ENCODE measurements at regions not wholly inside any gene's neighbourhood (a gene's known extent, or its start where the extent isn't known, plus 50 kb on each side); places are given as distances from the start of the nearest gene placed in this dataset.

- Histone ChIP-seq H3K36me3 (ENCODE audit: control insufficient read depth in 4 of 4, insufficient read depth in 3 of 4, low read depth in 1 of 4, low read length in 3 of 4) (no peaks in the 10 kb centered on the region), H3K9ac (ENCODE audit: low read depth in 1 of 2, low read length in 2 of 2) (no peak overlapping the region), H3K4me3 (ENCODE audit: low read depth in 1 of 3, low read length in 3 of 3) (no peak overlapping the region), H3K4me1 (ENCODE audit: control insufficient read depth in 4 of 4, insufficient read depth in 4 of 4, low read length in 3 of 4) (no peaks in the 10 kb centered on the region), H3K9me3 (ENCODE audit: control insufficient read depth in 4 of 4, low read length in 3 of 4) (peaks cover 0 to 5% (median 0%) of the 10 kb centered on the region in 4 donors), H3K27ac (ENCODE audit: low read depth in 1 of 2, low read length in 2 of 2) (no peak overlapping the region), H3K27me3 (ENCODE audit: control insufficient read depth in 4 of 4, insufficient read depth in 4 of 4, low read length in 3 of 4) (peaks cover 0 to under 1% (median 0%) of the 10 kb centered on the region in 4 donors)
- TF ChIP-seq FOXA2 (IDR thresholded peaks at IDR 0.05): no peak
- TF ChIP-seq, protein P1, sequence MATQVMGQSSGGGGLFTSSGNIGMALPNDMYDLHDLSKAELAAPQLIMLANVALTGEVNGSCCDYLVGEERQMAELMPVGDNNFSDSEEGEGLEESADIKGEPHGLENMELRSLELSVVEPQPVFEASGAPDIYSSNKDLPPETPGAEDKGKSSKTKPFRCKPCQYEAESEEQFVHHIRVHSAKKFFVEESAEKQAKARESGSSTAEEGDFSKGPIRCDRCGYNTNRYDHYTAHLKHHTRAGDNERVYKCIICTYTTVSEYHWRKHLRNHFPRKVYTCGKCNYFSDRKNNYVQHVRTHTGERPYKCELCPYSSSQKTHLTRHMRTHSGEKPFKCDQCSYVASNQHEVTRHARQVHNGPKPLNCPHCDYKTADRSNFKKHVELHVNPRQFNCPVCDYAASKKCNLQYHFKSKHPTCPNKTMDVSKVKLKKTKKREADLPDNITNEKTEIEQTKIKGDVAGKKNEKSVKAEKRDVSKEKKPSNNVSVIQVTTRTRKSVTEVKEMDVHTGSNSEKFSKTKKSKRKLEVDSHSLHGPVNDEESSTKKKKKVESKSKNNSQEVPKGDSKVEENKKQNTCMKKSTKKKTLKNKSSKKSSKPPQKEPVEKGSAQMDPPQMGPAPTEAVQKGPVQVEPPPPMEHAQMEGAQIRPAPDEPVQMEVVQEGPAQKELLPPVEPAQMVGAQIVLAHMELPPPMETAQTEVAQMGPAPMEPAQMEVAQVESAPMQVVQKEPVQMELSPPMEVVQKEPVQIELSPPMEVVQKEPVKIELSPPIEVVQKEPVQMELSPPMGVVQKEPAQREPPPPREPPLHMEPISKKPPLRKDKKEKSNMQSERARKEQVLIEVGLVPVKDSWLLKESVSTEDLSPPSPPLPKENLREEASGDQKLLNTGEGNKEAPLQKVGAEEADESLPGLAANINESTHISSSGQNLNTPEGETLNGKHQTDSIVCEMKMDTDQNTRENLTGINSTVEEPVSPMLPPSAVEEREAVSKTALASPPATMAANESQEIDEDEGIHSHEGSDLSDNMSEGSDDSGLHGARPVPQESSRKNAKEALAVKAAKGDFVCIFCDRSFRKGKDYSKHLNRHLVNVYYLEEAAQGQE (IDR thresholded peaks at IDR 0.05): no peak
- TF ChIP-seq ATF3 (IDR thresholded peaks at IDR 0.05): no peak
- TF ChIP-seq, protein P2, sequence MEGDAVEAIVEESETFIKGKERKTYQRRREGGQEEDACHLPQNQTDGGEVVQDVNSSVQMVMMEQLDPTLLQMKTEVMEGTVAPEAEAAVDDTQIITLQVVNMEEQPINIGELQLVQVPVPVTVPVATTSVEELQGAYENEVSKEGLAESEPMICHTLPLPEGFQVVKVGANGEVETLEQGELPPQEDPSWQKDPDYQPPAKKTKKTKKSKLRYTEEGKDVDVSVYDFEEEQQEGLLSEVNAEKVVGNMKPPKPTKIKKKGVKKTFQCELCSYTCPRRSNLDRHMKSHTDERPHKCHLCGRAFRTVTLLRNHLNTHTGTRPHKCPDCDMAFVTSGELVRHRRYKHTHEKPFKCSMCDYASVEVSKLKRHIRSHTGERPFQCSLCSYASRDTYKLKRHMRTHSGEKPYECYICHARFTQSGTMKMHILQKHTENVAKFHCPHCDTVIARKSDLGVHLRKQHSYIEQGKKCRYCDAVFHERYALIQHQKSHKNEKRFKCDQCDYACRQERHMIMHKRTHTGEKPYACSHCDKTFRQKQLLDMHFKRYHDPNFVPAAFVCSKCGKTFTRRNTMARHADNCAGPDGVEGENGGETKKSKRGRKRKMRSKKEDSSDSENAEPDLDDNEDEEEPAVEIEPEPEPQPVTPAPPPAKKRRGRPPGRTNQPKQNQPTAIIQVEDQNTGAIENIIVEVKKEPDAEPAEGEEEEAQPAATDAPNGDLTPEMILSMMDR (IDR thresholded peaks at IDR 0.05; ENCODE audit: low read depth, low read length, missing input control): no peak
- TF ChIP-seq RXRA (IDR thresholded peaks at IDR 0.05): no peak
- TF ChIP-seq TAF1 (conservative IDR thresholded peaks at IDR 0.05): no peak
- no peak for TF ChIP-seq SP1 (IDR thresholded peaks at IDR 0.05)
- TF ChIP-seq, protein P3, sequence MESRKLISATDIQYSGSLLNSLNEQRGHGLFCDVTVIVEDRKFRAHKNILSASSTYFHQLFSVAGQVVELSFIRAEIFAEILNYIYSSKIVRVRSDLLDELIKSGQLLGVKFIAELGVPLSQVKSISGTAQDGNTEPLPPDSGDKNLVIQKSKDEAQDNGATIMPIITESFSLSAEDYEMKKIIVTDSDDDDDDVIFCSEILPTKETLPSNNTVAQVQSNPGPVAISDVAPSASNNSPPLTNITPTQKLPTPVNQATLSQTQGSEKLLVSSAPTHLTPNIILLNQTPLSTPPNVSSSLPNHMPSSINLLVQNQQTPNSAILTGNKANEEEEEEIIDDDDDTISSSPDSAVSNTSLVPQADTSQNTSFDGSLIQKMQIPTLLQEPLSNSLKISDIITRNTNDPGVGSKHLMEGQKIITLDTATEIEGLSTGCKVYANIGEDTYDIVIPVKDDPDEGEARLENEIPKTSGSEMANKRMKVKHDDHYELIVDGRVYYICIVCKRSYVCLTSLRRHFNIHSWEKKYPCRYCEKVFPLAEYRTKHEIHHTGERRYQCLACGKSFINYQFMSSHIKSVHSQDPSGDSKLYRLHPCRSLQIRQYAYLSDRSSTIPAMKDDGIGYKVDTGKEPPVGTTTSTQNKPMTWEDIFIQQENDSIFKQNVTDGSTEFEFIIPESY (IDR thresholded peaks at IDR 0.05): no peak
- no peak for TF ChIP-seq FOXA1 (IDR thresholded peaks at IDR 0.05)
- TF ChIP-seq, protein P4, sequence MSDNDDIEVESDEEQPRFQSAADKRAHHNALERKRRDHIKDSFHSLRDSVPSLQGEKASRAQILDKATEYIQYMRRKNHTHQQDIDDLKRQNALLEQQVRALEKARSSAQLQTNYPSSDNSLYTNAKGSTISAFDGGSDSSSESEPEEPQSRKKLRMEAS (IDR thresholded peaks at IDR 0.05): no peak
- no peak for TF ChIP-seq NR2F2 (IDR thresholded peaks at IDR 0.05)
- TF ChIP-seq GABPA (IDR thresholded peaks at IDR 0.05 in 1 of 2, conservative IDR thresholded peaks at IDR 0.05 in 1 of 2): no peak
- TF ChIP-seq YY1 (IDR thresholded peaks at IDR 0.05): no peak
- TF ChIP-seq EGR1 (IDR thresholded peaks at IDR 0.05; ENCODE audit: low read depth in 2 of 2): no peak
- TF ChIP-seq HNF4G (IDR thresholded peaks at IDR 0.05): no peak
- no peak for TF ChIP-seq RAD21 (IDR thresholded peaks at IDR 0.05)
- 88% methylated on average over 5 of the region's 5 CpGs for WGBS
- DNase-seq (ENCODE audit: low spot score): no peak
Measured at GRCh38 chr22:34609646-34610045, 456.3 kb upstream of the ISX start.

DNA sequence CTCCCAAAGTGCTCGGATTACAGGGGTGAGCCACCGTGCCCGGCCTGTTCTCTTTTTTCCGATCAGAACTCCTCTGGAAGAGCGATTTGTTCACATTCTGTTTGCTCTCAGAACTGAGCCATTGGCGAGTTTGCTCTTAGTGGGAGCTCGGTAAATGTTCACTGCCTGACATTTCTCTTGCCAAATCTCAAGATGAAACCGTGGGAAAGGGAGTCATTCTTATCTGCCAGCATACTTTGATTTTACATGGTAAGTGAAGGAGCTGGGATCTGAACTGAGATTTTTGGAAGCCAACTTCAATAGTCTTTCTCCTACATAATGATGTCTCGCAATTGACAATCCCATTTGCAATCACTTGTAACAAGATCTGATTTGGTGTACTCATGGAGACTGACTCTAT is 445.8 kb upstream of the ISX start:
- no peak overlapping the region for H3K4me3 ChIP-seq (ENCODE audit: low read depth in 1 of 3, low read length in 3 of 3)
- no peak for TF ChIP-seq RAD21 (IDR thresholded peaks at IDR 0.05)
- no peak for TF ChIP-seq HNF4A (conservative IDR thresholded peaks at IDR 0.05)
- no peak for TF ChIP-seq TAF1 (conservative IDR thresholded peaks at IDR 0.05)
- no peak for TF ChIP-seq HNF4G (IDR thresholded peaks at IDR 0.05)
- no peak for TF ChIP-seq ATF3 (IDR thresholded peaks at IDR 0.05)
- no peaks in the 10 kb centered on the region for H3K4me1 ChIP-seq (ENCODE audit: control insufficient read depth in 4 of 4, insufficient read depth in 4 of 4, low read length in 3 of 4)
- H3K27me3 ChIP-seq (ENCODE audit: control insufficient read depth in 4 of 4, insufficient read depth in 4 of 4, low read length in 3 of 4): no peaks in the 10 kb centered on the region
- no peak for DNase-seq (ENCODE audit: low spot score)
- no peak overlapping the region for H3K27ac ChIP-seq (ENCODE audit: low read depth in 1 of 2, low read length in 2 of 2)
- WGBS: 76% methylated on average over 9 of the region's 9 CpGs
- no peaks in the 10 kb centered on the region for H3K9me3 ChIP-seq (ENCODE audit: control insufficient read depth in 4 of 4, low read length in 3 of 4)
- no peak overlapping the region for H3K9ac ChIP-seq (ENCODE audit: low read depth in 1 of 2, low read length in 2 of 2)
- H3K36me3 ChIP-seq (ENCODE audit: control insufficient read depth in 4 of 4, insufficient read depth in 3 of 4, low read depth in 1 of 4, low read length in 3 of 4): no peaks in the 10 kb centered on the region
